Cardiac fibroblast (primary cell): ENCODE measurements at regions not wholly inside any gene's neighbourhood (a gene's known extent, or its start where the extent isn't known, plus 50 kb on each side); places are given as distances from the start of the nearest gene placed in this dataset.

Experiments
- DNase-seq, 2 donors: peaks; one replicate each; pipeline versions ENCODE4 v3.0.0 to v3.0.0-alpha.2; 2010; ENCODE audit warnings: low read depth in 2 of 2
- H3K4me3 ChIP-seq, 2 donors: replicated peaks in 1 of 2; 1 replicate in 1 of 2; 2 replicates in 1 of 2; pipeline ENCODE4 v1.5.1; 2011; ENCODE audit warnings: low read depth in 2 of 2, low read length in 2 of 2, mild to moderate bottlenecking in 2 of 2, moderate library complexity in 1 of 2
- CTCF ChIP-seq: IDR thresholded peaks from one replicate; pipeline ENCODE4 v1.5.1; 2011; ENCODE audit warnings: low read depth, mild to moderate bottlenecking, low read length, inconsistent platforms

- H3K4me3 ChIP-seq = no peak overlapping the region
- TF ChIP-seq CTCF = no peak
- DNase-seq = no peak
These were observed 66.8 kb downstream of the ZNF608 start for GRCh38 chr5:124679578-124680199.

- TF ChIP-seq CTCF = no peak
- no peak overlapping the region for H3K4me3 ChIP-seq
- no peak for DNase-seq
These were observed 67.4 kb downstream of the ZNF608 start for GRCh38 chr5:124678922-124679519.

GRCh38 chr5:124678468-124678867 lies 68.0 kb downstream of the ZNF608 start:
- DNase-seq = no peak
- TF ChIP-seq CTCF = no peak

GRCh38 chr5:124677374-124678351 lies 68.8 kb downstream of the ZNF608 start:
- no peak overlapping the region for H3K4me3 ChIP-seq
- TF ChIP-seq CTCF = no peak
- DNase-seq = peak; percentile 42 to 57

More at GRCh38 chr5:124678468-124678867, 68.0 kb downstream of the ZNF608 start:
- H3K4me3 ChIP-seq = no peak overlapping the region

GRCh38 chr5:124675931-124676846 lies 70.2 kb downstream of the ZNF608 start:
- H3K4me3 ChIP-seq = no peak overlapping the region
- DNase-seq = peak in 1 of 2 donors; percentile 72
- no peak for TF ChIP-seq CTCF

- no peak for TF ChIP-seq CTCF
- DNase-seq = no peak
- no peak overlapping the region for H3K4me3 ChIP-seq
These were observed 75.2 kb downstream of the ZNF608 start for GRCh38 chr5:124671193-124671592.
